ENCODE measurements at regions not wholly inside any gene's neighbourhood (a gene's known extent, or its start where the extent isn't known, plus 50 kb on each side); places are given as distances from the start of the nearest gene placed in this dataset.

DNA sequence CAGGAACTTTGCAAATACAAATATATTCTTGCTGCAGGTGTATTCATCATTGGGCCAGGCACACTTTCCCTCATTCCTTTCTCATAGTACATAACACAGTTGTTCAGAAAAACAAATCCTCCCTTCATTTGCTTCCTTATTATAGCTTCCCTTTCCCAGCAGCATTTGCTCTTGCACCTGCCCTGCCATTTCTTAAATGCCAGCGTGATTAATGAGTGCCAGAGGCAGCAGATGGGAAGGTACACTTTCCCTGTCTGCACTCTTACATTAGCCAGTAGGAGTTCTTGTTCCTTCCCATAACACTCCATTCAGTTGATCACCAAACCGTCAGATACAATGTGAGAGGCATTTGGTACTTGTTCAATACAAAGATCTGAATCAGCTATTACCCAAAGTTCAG is 128.5 kb upstream of the GAP43 start:
- H3K27ac ChIP-seq: no peak overlapping the region
- H3K4me3 ChIP-seq (IDR thresholded peaks at IDR 0.05; ENCODE audit: insufficient read depth, low read depth, low read length): no peak overlapping the region
- no peaks in the 10 kb centered on the region for H4K20me1 ChIP-seq (ENCODE audit: insufficient read depth)
- no peaks in the 10 kb centered on the region for H3K79me2 ChIP-seq (ENCODE audit: insufficient read depth, low read depth)
- H2AFZ ChIP-seq (ENCODE audit: low read depth): no peak overlapping the region
- H3K4me1 ChIP-seq (ENCODE audit: low read depth, poor library complexity, severe bottlenecking): no peaks in the 10 kb centered on the region
- H3K36me3 ChIP-seq (ENCODE audit: insufficient read depth): no peaks in the 10 kb centered on the region
- H3K9ac ChIP-seq: no peak overlapping the region
- no peaks in the 10 kb centered on the region for H3K27me3 ChIP-seq (ENCODE audit: insufficient read depth, low read depth)
- no peak overlapping the region for H3K4me2 ChIP-seq
- TF ChIP-seq, protein P1, sequence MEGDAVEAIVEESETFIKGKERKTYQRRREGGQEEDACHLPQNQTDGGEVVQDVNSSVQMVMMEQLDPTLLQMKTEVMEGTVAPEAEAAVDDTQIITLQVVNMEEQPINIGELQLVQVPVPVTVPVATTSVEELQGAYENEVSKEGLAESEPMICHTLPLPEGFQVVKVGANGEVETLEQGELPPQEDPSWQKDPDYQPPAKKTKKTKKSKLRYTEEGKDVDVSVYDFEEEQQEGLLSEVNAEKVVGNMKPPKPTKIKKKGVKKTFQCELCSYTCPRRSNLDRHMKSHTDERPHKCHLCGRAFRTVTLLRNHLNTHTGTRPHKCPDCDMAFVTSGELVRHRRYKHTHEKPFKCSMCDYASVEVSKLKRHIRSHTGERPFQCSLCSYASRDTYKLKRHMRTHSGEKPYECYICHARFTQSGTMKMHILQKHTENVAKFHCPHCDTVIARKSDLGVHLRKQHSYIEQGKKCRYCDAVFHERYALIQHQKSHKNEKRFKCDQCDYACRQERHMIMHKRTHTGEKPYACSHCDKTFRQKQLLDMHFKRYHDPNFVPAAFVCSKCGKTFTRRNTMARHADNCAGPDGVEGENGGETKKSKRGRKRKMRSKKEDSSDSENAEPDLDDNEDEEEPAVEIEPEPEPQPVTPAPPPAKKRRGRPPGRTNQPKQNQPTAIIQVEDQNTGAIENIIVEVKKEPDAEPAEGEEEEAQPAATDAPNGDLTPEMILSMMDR (conservative IDR thresholded peaks at IDR 0.05; ENCODE audit: low read depth, low read length): no peak

DNA sequence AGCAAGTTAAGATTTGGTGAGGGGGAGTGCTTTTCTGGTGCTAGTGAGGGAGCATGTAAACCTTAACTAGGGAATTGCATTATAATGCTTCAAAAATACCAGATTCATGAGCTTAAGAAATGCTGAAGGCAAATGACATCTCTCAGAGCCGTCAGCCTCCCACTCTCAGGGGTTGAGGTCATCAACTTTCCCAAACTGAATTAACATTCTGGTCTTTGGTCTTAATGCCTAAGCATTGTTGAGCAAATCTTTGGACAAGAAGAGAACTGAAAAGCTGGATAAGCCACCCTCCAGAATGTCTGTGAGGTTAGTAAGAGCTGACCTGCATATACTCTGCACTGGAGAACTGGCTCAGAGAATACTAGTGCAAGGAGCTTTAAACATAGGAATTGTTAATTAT is 124.9 kb upstream of the GAP43 start:
- H2AFZ ChIP-seq (ENCODE audit: low read depth): no peak overlapping the region
- TF ChIP-seq, protein P1 (conservative IDR thresholded peaks at IDR 0.05; ENCODE audit: low read depth, low read length): no peak
- H3K79me2 ChIP-seq (ENCODE audit: insufficient read depth, low read depth): no peaks in the 10 kb centered on the region

DNA sequence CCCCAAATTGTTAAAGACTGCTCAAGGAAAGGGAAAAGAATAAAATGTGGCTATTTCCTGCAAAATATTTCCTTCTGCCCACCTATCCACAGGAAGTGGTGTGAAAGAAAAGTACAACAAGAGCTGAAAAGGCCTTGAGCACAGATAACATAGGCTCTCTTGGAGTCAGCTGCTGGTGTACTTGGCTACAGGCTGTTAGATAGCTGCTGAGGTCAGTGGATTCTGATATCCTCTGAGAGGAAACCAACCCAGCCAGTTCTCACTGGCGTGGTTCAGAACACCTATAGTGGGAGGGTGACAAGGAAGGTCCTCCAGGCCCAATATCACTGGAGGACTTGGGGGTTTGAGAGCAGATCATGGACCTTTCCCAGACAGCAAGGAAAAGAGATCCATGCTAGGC is 124.4 kb upstream of the GAP43 start:
- H3K4me1 ChIP-seq (ENCODE audit: low read depth, poor library complexity, severe bottlenecking): no peaks in the 10 kb centered on the region
- no peak overlapping the region for H2AFZ ChIP-seq (ENCODE audit: low read depth)
- TF ChIP-seq, protein P1 (conservative IDR thresholded peaks at IDR 0.05; ENCODE audit: low read depth, low read length): no peak
- H4K20me1 ChIP-seq (ENCODE audit: insufficient read depth): no peaks in the 10 kb centered on the region
- H3K27me3 ChIP-seq (ENCODE audit: insufficient read depth, low read depth): no peaks in the 10 kb centered on the region
- no peaks in the 10 kb centered on the region for H3K79me2 ChIP-seq (ENCODE audit: insufficient read depth, low read depth)
- H3K4me3 ChIP-seq (IDR thresholded peaks at IDR 0.05; ENCODE audit: insufficient read depth, low read depth, low read length): no peak overlapping the region
- H3K27ac ChIP-seq: no peak overlapping the region
- H3K36me3 ChIP-seq (ENCODE audit: insufficient read depth): no peaks in the 10 kb centered on the region
- no peak overlapping the region for H3K9ac ChIP-seq
- no peak overlapping the region for H3K4me2 ChIP-seq

More for the DNA sequence above, 124.9 kb upstream of the GAP43 start:
- Histone ChIP-seq H3K4me2 (no peak overlapping the region), H3K36me3 (ENCODE audit: insufficient read depth) (no peaks in the 10 kb centered on the region), H3K27ac (no peak overlapping the region), H3K4me3 (IDR thresholded peaks at IDR 0.05; ENCODE audit: insufficient read depth, low read depth, low read length) (no peak overlapping the region), H3K9ac (no peak overlapping the region), H4K20me1 (ENCODE audit: insufficient read depth) (no peaks in the 10 kb centered on the region), H3K27me3 (ENCODE audit: insufficient read depth, low read depth) (no peaks in the 10 kb centered on the region), H3K4me1 (ENCODE audit: low read depth, poor library complexity, severe bottlenecking) (no peaks in the 10 kb centered on the region)

DNA sequence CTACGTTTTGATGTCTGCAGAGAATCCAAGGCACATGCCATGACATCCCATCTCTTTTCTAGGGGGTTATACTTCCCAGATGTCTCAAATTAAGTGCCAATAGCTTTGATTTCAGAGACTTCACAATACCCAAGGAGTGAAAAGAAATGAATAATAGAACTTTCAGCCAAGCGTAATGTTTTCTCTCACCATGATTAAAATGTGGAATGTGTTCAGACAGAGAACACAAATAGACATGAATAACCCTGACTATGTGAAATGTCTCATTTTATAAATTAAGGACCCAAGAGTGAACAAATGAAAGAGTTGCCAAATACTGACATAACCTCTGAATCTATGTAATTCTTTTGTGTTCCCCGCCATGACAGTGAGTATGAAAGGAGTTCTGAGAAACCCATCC is 123.6 kb upstream of the GAP43 start:
- H3K9ac ChIP-seq: no peak overlapping the region
- H3K4me3 ChIP-seq (IDR thresholded peaks at IDR 0.05; ENCODE audit: insufficient read depth, low read depth, low read length): no peak overlapping the region
- no peaks in the 10 kb centered on the region for H3K27me3 ChIP-seq (ENCODE audit: insufficient read depth, low read depth)
- no peak overlapping the region for H3K4me2 ChIP-seq
- TF ChIP-seq, protein P1 (conservative IDR thresholded peaks at IDR 0.05; ENCODE audit: low read depth, low read length): no peak
- no peak overlapping the region for H3K27ac ChIP-seq
- no peak overlapping the region for H2AFZ ChIP-seq (ENCODE audit: low read depth)
- H3K4me1 ChIP-seq (ENCODE audit: low read depth, poor library complexity, severe bottlenecking): no peaks in the 10 kb centered on the region
- no peaks in the 10 kb centered on the region for H3K79me2 ChIP-seq (ENCODE audit: insufficient read depth, low read depth)
- H3K36me3 ChIP-seq (ENCODE audit: insufficient read depth): no peaks in the 10 kb centered on the region
- no peaks in the 10 kb centered on the region for H4K20me1 ChIP-seq (ENCODE audit: insufficient read depth)
